ENCODE measurements at regions not wholly inside any gene's neighbourhood (a gene's known extent, or its start where the extent isn't known, plus 50 kb on each side); places are given as distances from the start of the nearest gene placed in this dataset.

- DNase-seq = no peak
- Histone ChIP-seq H3K27ac (ENCODE audit: low read length) (no peak overlapping the region), H3K36me3 (replicated peaks; ENCODE audit: insufficient read depth, low read length) (no peaks in the 10 kb centered on the region), H3K4me3 (ENCODE audit: low read length) (no peak overlapping the region), H3K9me3 (replicated peaks; ENCODE audit: insufficient read depth, low read length) (no peaks in the 10 kb centered on the region), H3K27me3 (replicated peaks; ENCODE audit: insufficient read depth, low read length) (no peaks in the 10 kb centered on the region), H3K9ac (ENCODE audit: low read length) (no peak overlapping the region), H3F3A (ENCODE audit: insufficient read depth, low read length) (no peaks in the 10 kb centered on the region), H3K9me2 (replicated peaks; ENCODE audit: insufficient read depth, low read length) (no peaks in the 10 kb centered on the region), H3K79me2 (ENCODE audit: low read length) (no peaks in the 10 kb centered on the region), H2AFZ (ENCODE audit: low read length) (no peak overlapping the region), H3K4me1 (ENCODE audit: low read length) (no peaks in the 10 kb centered on the region), H3K4me2 (ENCODE audit: low read depth, low read length) (no peak overlapping the region), H4K20me1 (ENCODE audit: insufficient read depth, low read length) (no peaks in the 10 kb centered on the region)
- TF ChIP-seq EZH2 (optimal IDR thresholded peaks at IDR 0.05; ENCODE audit: low read depth, low read length) (no peak), EZH2phosphoT487 (IDR thresholded peaks at IDR 0.05; ENCODE audit: low read length) (no peak)
- TF ChIP-seq, protein P1, sequence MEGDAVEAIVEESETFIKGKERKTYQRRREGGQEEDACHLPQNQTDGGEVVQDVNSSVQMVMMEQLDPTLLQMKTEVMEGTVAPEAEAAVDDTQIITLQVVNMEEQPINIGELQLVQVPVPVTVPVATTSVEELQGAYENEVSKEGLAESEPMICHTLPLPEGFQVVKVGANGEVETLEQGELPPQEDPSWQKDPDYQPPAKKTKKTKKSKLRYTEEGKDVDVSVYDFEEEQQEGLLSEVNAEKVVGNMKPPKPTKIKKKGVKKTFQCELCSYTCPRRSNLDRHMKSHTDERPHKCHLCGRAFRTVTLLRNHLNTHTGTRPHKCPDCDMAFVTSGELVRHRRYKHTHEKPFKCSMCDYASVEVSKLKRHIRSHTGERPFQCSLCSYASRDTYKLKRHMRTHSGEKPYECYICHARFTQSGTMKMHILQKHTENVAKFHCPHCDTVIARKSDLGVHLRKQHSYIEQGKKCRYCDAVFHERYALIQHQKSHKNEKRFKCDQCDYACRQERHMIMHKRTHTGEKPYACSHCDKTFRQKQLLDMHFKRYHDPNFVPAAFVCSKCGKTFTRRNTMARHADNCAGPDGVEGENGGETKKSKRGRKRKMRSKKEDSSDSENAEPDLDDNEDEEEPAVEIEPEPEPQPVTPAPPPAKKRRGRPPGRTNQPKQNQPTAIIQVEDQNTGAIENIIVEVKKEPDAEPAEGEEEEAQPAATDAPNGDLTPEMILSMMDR (IDR thresholded peaks at IDR 0.05; ENCODE audit: low read length) = no peak
Observed at GRCh38 chr1:182269097-182269496, 122.5 kb downstream of the GLUL start.

GRCh38 chr1:182268669-182269068 is 122.9 kb downstream of the GLUL start:
- TF ChIP-seq, protein P1 (IDR thresholded peaks at IDR 0.05; ENCODE audit: low read length) = no peak
- no peak for TF ChIP-seq EZH2phosphoT487 (IDR thresholded peaks at IDR 0.05; ENCODE audit: low read length)
- TF ChIP-seq EZH2 (optimal IDR thresholded peaks at IDR 0.05; ENCODE audit: low read depth, low read length) = no peak
- no peak overlapping the region for H3K4me3 ChIP-seq (ENCODE audit: low read length)
- no peaks in the 10 kb centered on the region for H4K20me1 ChIP-seq (ENCODE audit: insufficient read depth, low read length)
- H3K4me1 ChIP-seq (ENCODE audit: low read length) = no peaks in the 10 kb centered on the region
- no peak for DNase-seq
- no peaks in the 10 kb centered on the region for H3K79me2 ChIP-seq (ENCODE audit: low read length)
- H3K9me2 ChIP-seq (replicated peaks; ENCODE audit: insufficient read depth, low read length) = no peaks in the 10 kb centered on the region
- no peaks in the 10 kb centered on the region for H3K27me3 ChIP-seq (replicated peaks; ENCODE audit: insufficient read depth, low read length)
- no peak overlapping the region for H2AFZ ChIP-seq (ENCODE audit: low read length)
- H3K9me3 ChIP-seq (replicated peaks; ENCODE audit: insufficient read depth, low read length) = no peaks in the 10 kb centered on the region
- no peak overlapping the region for H3K4me2 ChIP-seq (ENCODE audit: low read depth, low read length)
- no peaks in the 10 kb centered on the region for H3F3A ChIP-seq (ENCODE audit: insufficient read depth, low read length)
- no peak overlapping the region for H3K9ac ChIP-seq (ENCODE audit: low read length)
- H3K36me3 ChIP-seq (replicated peaks; ENCODE audit: insufficient read depth, low read length) = no peaks in the 10 kb centered on the region
- H3K27ac ChIP-seq (ENCODE audit: low read length) = no peak overlapping the region

DNA sequence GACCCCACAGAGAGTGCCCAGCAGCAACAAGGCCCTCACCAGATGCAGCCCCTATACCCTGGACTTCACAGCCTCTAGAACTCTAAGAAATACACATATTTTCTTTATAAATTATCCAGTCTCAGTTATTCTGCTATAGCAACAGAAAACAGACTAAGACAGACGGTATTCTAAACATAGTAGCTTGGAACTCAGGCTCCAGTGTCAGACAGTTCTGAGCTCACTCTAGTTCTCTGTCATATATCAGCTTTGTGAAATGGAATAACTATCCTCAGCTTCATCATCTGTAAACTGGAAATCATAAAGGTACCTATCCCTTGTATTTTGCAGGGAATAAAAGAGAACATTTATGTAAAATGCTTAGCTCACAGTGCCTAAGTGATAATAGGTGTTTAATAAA is 127.4 kb downstream of the GLUL start:
- Histone ChIP-seq H3K9me2 (replicated peaks; ENCODE audit: insufficient read depth, low read length) (no peaks in the 10 kb centered on the region), H3F3A (ENCODE audit: insufficient read depth, low read length) (peaks cover 13% of the 10 kb centered on the region), H3K9me3 (replicated peaks; ENCODE audit: insufficient read depth, low read length) (no peaks in the 10 kb centered on the region), H3K4me2 (ENCODE audit: low read depth, low read length) (no peak overlapping the region), H3K9ac (ENCODE audit: low read length) (no peak overlapping the region), H3K27ac (ENCODE audit: low read length) (no peak overlapping the region), H3K27me3 (replicated peaks; ENCODE audit: insufficient read depth, low read length) (no peaks in the 10 kb centered on the region), H4K20me1 (ENCODE audit: insufficient read depth, low read length) (no peaks in the 10 kb centered on the region), H3K79me2 (ENCODE audit: low read length) (no peaks in the 10 kb centered on the region), H3K36me3 (replicated peaks; ENCODE audit: insufficient read depth, low read length) (no peaks in the 10 kb centered on the region), H3K4me1 (ENCODE audit: low read length) (peaks cover 25% of the 10 kb centered on the region), H3K4me3 (ENCODE audit: low read length) (no peak overlapping the region), H2AFZ (ENCODE audit: low read length) (no peak overlapping the region)
- DNase-seq = no peak
- TF ChIP-seq, protein P1 (IDR thresholded peaks at IDR 0.05; ENCODE audit: low read length) = no peak
- TF ChIP-seq EZH2 (optimal IDR thresholded peaks at IDR 0.05; ENCODE audit: low read depth, low read length) (no peak), EZH2phosphoT487 (IDR thresholded peaks at IDR 0.05; ENCODE audit: low read length) (no peak)

Data from MM.1S (cell line).